ENCODE measurements at regions not wholly inside any gene's neighbourhood (a gene's known extent, or its start where the extent isn't known, plus 50 kb on each side); places are given as distances from the start of the nearest gene placed in this dataset.

DNA sequence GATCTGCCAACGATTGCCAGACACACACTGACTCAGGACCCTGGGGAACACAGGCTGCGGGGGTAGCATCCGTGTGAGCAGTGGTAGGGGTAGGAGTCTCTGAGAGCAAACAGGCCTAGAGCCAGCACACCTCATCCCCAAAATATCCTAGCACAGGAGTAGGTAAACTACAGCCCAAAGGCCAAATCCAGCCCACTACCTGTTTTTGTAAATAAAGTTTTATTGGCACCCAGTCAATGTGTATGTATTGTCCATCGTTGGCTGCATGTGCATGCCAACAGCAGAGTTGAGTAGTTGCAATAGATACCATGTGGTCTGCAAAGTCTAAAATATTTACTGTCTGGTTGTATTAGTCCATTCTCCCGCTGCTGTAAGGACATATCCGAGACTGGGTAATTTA, 55.5 kb upstream of the GPRC5B start:
- no peak for DNase-seq (ENCODE audit: low read depth in 1 of 2, low spot score in 1 of 2)

DNA sequence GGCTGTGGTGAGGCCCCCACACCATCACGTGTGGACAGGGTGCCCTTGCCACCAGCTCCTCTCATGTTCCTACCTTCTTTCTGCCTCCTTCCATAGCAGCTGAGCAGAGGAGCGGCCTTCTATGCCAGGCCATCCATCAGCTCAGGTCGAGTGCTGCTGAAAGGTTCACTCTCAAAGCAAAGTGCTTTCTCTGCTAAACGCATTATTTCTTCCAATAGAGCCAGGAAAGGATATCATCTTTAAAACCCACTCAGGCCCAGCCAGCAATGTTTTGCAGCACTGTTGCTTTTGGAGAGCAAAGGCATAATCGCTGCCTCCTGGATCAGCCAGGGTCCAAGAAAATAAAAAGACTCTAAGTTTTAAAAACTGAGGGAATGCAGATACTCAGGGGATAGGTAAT, 54.9 kb upstream of the GPRC5B start:
- H3K4me3 ChIP-seq (replicated peaks; ENCODE audit: insufficient read depth, low read length), result no peak overlapping the region
- TF ChIP-seq, protein P1, sequence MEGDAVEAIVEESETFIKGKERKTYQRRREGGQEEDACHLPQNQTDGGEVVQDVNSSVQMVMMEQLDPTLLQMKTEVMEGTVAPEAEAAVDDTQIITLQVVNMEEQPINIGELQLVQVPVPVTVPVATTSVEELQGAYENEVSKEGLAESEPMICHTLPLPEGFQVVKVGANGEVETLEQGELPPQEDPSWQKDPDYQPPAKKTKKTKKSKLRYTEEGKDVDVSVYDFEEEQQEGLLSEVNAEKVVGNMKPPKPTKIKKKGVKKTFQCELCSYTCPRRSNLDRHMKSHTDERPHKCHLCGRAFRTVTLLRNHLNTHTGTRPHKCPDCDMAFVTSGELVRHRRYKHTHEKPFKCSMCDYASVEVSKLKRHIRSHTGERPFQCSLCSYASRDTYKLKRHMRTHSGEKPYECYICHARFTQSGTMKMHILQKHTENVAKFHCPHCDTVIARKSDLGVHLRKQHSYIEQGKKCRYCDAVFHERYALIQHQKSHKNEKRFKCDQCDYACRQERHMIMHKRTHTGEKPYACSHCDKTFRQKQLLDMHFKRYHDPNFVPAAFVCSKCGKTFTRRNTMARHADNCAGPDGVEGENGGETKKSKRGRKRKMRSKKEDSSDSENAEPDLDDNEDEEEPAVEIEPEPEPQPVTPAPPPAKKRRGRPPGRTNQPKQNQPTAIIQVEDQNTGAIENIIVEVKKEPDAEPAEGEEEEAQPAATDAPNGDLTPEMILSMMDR (IDR thresholded peaks at IDR 0.05; ENCODE audit: insufficient read depth, low read length), result no peak
- TF ChIP-seq, protein P2, sequence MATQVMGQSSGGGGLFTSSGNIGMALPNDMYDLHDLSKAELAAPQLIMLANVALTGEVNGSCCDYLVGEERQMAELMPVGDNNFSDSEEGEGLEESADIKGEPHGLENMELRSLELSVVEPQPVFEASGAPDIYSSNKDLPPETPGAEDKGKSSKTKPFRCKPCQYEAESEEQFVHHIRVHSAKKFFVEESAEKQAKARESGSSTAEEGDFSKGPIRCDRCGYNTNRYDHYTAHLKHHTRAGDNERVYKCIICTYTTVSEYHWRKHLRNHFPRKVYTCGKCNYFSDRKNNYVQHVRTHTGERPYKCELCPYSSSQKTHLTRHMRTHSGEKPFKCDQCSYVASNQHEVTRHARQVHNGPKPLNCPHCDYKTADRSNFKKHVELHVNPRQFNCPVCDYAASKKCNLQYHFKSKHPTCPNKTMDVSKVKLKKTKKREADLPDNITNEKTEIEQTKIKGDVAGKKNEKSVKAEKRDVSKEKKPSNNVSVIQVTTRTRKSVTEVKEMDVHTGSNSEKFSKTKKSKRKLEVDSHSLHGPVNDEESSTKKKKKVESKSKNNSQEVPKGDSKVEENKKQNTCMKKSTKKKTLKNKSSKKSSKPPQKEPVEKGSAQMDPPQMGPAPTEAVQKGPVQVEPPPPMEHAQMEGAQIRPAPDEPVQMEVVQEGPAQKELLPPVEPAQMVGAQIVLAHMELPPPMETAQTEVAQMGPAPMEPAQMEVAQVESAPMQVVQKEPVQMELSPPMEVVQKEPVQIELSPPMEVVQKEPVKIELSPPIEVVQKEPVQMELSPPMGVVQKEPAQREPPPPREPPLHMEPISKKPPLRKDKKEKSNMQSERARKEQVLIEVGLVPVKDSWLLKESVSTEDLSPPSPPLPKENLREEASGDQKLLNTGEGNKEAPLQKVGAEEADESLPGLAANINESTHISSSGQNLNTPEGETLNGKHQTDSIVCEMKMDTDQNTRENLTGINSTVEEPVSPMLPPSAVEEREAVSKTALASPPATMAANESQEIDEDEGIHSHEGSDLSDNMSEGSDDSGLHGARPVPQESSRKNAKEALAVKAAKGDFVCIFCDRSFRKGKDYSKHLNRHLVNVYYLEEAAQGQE (IDR thresholded peaks at IDR 0.05; ENCODE audit: insufficient replicate concordance, low read depth), result no peak
- no peak for TF ChIP-seq POLR2AphosphoS5 (IDR thresholded peaks at IDR 0.05; ENCODE audit: low read depth)
- H3K27me3 ChIP-seq (ENCODE audit: insufficient read depth, poor library complexity, severe bottlenecking), result no peaks in the 10 kb centered on the region

More for the DNA sequence above, 55.5 kb upstream of the GPRC5B start:
- H3K4me3 ChIP-seq (replicated peaks; ENCODE audit: insufficient read depth, low read length), result no peak overlapping the region
- H3K27ac ChIP-seq (replicated peaks), result no peak overlapping the region
- TF ChIP-seq GABPA (IDR thresholded peaks at IDR 0.05; ENCODE audit: low read depth) (no peak), POLR2AphosphoS5 (IDR thresholded peaks at IDR 0.05; ENCODE audit: low read depth) (no peak), SPI1 (IDR thresholded peaks at IDR 0.05; ENCODE audit: borderline replicate concordance, low read depth) (no peak)
- TF ChIP-seq, protein P1 (IDR thresholded peaks at IDR 0.05; ENCODE audit: insufficient read depth, low read length), result no peak
- TF ChIP-seq, protein P2 (IDR thresholded peaks at IDR 0.05; ENCODE audit: insufficient replicate concordance, low read depth), result no peak
- H3K27me3 ChIP-seq (ENCODE audit: insufficient read depth, poor library complexity, severe bottlenecking), result no peaks in the 10 kb centered on the region

DNA sequence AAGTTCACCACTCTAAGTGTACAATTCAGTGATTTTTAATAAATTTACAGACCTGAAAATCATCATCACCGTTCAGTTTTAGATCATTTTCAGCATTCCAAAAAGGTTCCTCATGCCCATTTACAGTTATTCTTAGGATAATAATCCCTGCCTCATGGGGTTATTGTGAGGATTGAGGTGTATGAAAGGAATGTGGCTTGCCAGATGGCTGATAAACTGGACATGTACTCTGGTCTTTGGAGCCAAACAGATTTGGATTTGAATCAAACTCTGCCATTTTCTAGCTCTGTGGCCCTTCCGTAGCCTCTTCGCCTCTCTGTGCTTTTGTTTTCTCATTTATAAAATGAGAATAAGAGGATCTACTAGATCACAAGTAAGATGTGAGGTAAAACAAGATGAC, 53.9 kb upstream of the GPRC5B start:
- H3K27me3 ChIP-seq (ENCODE audit: insufficient read depth, poor library complexity, severe bottlenecking), result no peaks in the 10 kb centered on the region
- DNase-seq (ENCODE audit: low read depth in 1 of 2, low spot score in 1 of 2), result no peak
- no peak overlapping the region for H3K4me3 ChIP-seq (replicated peaks; ENCODE audit: insufficient read depth, low read length)
- TF ChIP-seq, protein P1 (IDR thresholded peaks at IDR 0.05; ENCODE audit: insufficient read depth, low read length), result no peak
- TF ChIP-seq POLR2AphosphoS5 (IDR thresholded peaks at IDR 0.05; ENCODE audit: low read depth) (no peak), SPI1 (IDR thresholded peaks at IDR 0.05; ENCODE audit: borderline replicate concordance, low read depth) (no peak), GABPA (IDR thresholded peaks at IDR 0.05; ENCODE audit: low read depth) (no peak)
- TF ChIP-seq, protein P2 (IDR thresholded peaks at IDR 0.05; ENCODE audit: insufficient replicate concordance, low read depth), result no peak
- no peak overlapping the region for H3K27ac ChIP-seq (replicated peaks)

More for the DNA sequence above, 54.9 kb upstream of the GPRC5B start:
- DNase-seq (ENCODE audit: low read depth in 1 of 2, low spot score in 1 of 2), result no peak
- no peak overlapping the region for H3K27ac ChIP-seq (replicated peaks)

All from HL-60 (cell line).